Osteocyte (in vitro differentiated cells): ENCODE measurements at regions not wholly inside any gene's neighbourhood (a gene's known extent, or its start where the extent isn't known, plus 50 kb on each side); places are given as distances from the start of the nearest gene placed in this dataset.
A peak's percentile ranks its signal among the peaks of the same experiment; 100 is the strongest.

Source experiments
- DNase-seq: peaks from one replicate; pipeline ENCODE4 v3.0.0; 2021; ENCODE audit warnings: mixed read lengths; ENCODE audit not compliant: unreplicated experiment; ENCODE audit errors: extremely low spot score
- H3K27ac Mint-ChIP-seq: one replicate; pipeline ENCODE4 v1.8.0; 2021; ENCODE audit warnings: mild to moderate bottlenecking, mixed read lengths; ENCODE audit not compliant: unreplicated experiment
- H3K27me3 Mint-ChIP-seq: one replicate; pipeline ENCODE4 v1.8.0; 2021; ENCODE audit warnings: mixed read lengths; ENCODE audit not compliant: unreplicated experiment
- H3K36me3 Mint-ChIP-seq: one replicate; pipeline ENCODE4 v1.8.0; 2021; ENCODE audit warnings: mixed read lengths; ENCODE audit not compliant: unreplicated experiment
- H3K4me1 Mint-ChIP-seq: one replicate; pipeline ENCODE4 v1.8.0; 2021; ENCODE audit warnings: mixed read lengths; ENCODE audit not compliant: unreplicated experiment
- H3K4me3 Mint-ChIP-seq: one replicate; pipeline ENCODE4 v1.8.0; 2021; ENCODE audit warnings: mild to moderate bottlenecking, moderate library complexity, mixed read lengths; ENCODE audit not compliant: unreplicated experiment
- H3K9me3 Mint-ChIP-seq: one replicate; pipeline ENCODE4 v1.8.0; 2021; ENCODE audit warnings: mixed read lengths; ENCODE audit not compliant: unreplicated experiment
- TF ChIP-seq, protein P1 (sequence below): fragments of 200-600 bp; sonication (generic); IDR thresholded peaks from 2 replicates; pipeline ENCODE4 v1.5.0; 2021; ENCODE audit warnings: antibody characterized with exemption, mild to moderate bottlenecking, moderate library complexity

DNA sequence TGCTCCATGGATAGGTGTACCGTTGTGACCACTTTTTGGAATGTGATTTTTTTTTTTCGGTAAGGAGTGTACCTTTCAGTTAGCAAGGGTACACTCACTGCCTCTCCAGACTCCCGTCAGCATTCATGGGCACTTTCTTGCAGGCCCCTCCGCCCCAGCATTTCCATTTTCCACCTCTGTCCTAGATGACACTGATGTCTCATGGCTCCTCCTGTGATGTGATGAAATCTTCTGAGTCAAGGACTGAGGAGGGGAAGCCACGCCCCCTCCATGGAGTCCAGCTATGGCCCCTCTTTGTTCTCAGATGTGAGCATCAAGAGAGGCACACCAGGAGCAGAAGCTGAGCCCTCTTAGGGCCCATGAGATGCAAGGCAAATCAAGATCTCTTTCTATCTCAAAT, 61.8 kb downstream of the CTSL start:
- no peaks in the 10 kb centered on the region for H3K36me3 Mint-ChIP-seq
- TF ChIP-seq, protein P1, sequence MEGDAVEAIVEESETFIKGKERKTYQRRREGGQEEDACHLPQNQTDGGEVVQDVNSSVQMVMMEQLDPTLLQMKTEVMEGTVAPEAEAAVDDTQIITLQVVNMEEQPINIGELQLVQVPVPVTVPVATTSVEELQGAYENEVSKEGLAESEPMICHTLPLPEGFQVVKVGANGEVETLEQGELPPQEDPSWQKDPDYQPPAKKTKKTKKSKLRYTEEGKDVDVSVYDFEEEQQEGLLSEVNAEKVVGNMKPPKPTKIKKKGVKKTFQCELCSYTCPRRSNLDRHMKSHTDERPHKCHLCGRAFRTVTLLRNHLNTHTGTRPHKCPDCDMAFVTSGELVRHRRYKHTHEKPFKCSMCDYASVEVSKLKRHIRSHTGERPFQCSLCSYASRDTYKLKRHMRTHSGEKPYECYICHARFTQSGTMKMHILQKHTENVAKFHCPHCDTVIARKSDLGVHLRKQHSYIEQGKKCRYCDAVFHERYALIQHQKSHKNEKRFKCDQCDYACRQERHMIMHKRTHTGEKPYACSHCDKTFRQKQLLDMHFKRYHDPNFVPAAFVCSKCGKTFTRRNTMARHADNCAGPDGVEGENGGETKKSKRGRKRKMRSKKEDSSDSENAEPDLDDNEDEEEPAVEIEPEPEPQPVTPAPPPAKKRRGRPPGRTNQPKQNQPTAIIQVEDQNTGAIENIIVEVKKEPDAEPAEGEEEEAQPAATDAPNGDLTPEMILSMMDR: no peak
- no peak overlapping the region for H3K4me3 Mint-ChIP-seq
- peaks cover 2% of the 10 kb centered on the region for H3K4me1 Mint-ChIP-seq
- DNase-seq: no peak
- H3K27me3 Mint-ChIP-seq: peaks cover 28% of the 10 kb centered on the region
- no peaks in the 10 kb centered on the region for H3K9me3 Mint-ChIP-seq
- no peak overlapping the region for H3K27ac Mint-ChIP-seq

GRCh38 chr9:87792831-87793288, 66.9 kb downstream of the CTSL start:
- H3K27ac Mint-ChIP-seq: no peak overlapping the region
- TF ChIP-seq, protein P1: no peak
- no peaks in the 10 kb centered on the region for H3K36me3 Mint-ChIP-seq
- DNase-seq: peak; percentile 79
- H3K27me3 Mint-ChIP-seq: peaks cover 2% of the 10 kb centered on the region
- H3K9me3 Mint-ChIP-seq: no peaks in the 10 kb centered on the region
- H3K4me3 Mint-ChIP-seq: no peak overlapping the region
- peaks cover 8% of the 10 kb centered on the region for H3K4me1 Mint-ChIP-seq

DNA sequence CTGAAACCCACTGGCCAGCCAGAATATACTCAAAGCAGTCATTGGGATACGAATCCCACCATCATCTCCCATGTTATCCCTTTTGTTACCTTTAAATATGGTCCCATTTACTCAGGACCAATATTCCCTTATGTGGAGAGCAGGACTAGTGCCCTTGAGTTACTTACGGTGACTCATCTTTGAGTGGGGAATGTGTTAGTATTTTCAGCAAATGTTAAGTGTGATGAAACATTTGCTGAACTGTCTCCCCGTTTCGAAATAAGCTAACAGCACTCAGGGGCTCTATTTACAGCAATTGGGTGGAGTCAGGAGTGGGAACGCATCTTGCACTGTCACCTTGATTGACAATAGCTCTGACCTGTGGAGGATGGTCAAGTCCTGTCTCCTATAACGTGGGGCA, 67.4 kb downstream of the CTSL start:
- no peak for DNase-seq
- Mint-ChIP-seq H3K4me1 (peaks cover 8% of the 10 kb centered on the region), H3K27me3 (no peaks in the 10 kb centered on the region), H3K36me3 (no peaks in the 10 kb centered on the region), H3K27ac (no peak overlapping the region), H3K4me3 (no peak overlapping the region), H3K9me3 (no peaks in the 10 kb centered on the region)
- TF ChIP-seq, protein P1: no peak

DNA sequence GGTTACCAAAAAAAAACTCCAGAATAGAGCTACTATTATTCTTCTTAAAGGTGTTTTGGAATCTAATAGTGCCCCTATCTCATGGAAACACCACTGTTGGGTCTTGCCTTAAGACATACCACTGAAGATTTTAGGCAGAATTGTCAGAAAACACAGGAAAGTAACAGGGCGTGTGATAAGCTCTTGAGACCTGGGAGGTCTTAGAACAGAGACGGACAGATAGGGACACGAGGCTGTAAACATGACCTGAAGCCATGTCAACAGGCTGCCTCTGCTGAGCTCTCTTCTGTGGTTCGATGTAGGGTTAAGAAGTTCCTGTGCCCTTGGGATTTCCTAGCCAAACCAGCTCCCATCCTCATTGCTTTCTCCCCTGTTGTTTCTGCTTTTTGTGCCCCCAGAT, 69.3 kb downstream of the CTSL start:
- TF ChIP-seq, protein P1: no peak
- H3K27ac Mint-ChIP-seq: no peak overlapping the region
- no peaks in the 10 kb centered on the region for H3K9me3 Mint-ChIP-seq
- no peaks in the 10 kb centered on the region for H3K36me3 Mint-ChIP-seq
- DNase-seq: no peak
- no peak overlapping the region for H3K4me3 Mint-ChIP-seq
- H3K27me3 Mint-ChIP-seq: peaks cover 14% of the 10 kb centered on the region
- H3K4me1 Mint-ChIP-seq: peaks cover 8% of the 10 kb centered on the region

DNA sequence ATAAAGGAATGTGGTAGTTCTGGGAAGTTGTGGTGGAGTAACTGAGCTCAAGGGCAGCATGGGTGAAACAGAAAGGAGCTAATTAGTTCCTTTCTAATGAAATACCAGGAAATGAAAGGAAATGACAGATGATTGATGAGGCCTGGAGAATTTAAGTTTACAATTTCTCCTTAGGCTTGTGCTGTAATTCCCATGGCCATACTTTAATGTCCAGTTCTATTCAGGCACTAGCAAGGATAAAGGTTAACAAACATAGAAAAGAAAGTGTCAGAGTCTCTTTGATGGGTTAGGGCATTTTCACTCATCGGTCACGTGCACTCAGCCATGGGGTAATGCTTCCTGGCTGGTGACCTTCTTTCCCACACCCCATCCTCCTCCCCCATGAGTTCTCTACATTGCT, 70.3 kb downstream of the CTSL start:
- H3K27me3 Mint-ChIP-seq: peaks cover 23% of the 10 kb centered on the region
- H3K4me3 Mint-ChIP-seq: no peak overlapping the region
- TF ChIP-seq, protein P1: no peak
- peak; percentile 27 for DNase-seq
- H3K4me1 Mint-ChIP-seq: peaks cover 8% of the 10 kb centered on the region
- H3K36me3 Mint-ChIP-seq: no peaks in the 10 kb centered on the region
- no peaks in the 10 kb centered on the region for H3K9me3 Mint-ChIP-seq
- H3K27ac Mint-ChIP-seq: no peak overlapping the region
